ENCODE measurements at regions not wholly inside any gene's neighbourhood (a gene's known extent, or its start where the extent isn't known, plus 50 kb on each side); places are given as distances from the start of the nearest gene placed in this dataset.

DNA sequence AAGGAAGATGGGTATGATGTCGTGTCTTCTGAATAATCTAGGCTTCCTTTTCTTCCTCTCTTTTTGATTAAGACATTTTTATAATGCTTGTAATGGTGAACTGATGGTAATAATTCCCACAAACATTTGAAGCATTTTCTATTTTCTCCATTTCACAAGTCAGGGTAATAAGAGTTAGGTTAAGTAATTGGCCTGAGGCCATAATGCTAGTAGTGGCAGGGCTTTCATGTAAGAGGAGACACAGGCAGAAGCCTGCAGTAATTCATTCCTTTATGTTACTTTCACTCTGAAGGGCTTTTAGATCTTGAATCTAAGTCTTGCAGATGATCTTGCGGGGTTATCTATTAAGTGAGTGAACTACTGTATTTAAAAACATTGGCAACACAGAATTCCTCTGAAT lies 374.9 kb downstream of the MAT2B start:
- TF ChIP-seq, protein P1, sequence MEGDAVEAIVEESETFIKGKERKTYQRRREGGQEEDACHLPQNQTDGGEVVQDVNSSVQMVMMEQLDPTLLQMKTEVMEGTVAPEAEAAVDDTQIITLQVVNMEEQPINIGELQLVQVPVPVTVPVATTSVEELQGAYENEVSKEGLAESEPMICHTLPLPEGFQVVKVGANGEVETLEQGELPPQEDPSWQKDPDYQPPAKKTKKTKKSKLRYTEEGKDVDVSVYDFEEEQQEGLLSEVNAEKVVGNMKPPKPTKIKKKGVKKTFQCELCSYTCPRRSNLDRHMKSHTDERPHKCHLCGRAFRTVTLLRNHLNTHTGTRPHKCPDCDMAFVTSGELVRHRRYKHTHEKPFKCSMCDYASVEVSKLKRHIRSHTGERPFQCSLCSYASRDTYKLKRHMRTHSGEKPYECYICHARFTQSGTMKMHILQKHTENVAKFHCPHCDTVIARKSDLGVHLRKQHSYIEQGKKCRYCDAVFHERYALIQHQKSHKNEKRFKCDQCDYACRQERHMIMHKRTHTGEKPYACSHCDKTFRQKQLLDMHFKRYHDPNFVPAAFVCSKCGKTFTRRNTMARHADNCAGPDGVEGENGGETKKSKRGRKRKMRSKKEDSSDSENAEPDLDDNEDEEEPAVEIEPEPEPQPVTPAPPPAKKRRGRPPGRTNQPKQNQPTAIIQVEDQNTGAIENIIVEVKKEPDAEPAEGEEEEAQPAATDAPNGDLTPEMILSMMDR (IDR thresholded peaks at IDR 0.05; ENCODE audit: low read depth, low read length): no peak
- H3K9me3 ChIP-seq: no peaks in the 10 kb centered on the region

GRCh38 chr5:163885117-163885516 lies 379.7 kb downstream of the MAT2B start:
- TF ChIP-seq, protein P1 (IDR thresholded peaks at IDR 0.05; ENCODE audit: low read depth, low read length): no peak
- Histone ChIP-seq H3K4me3 (ENCODE audit: low read depth, low read length) (no peak overlapping the region), H3K27me3 (no peaks in the 10 kb centered on the region), H3K4me1 (no peaks in the 10 kb centered on the region), H3K36me3 (no peaks in the 10 kb centered on the region), H3K9me3 (no peaks in the 10 kb centered on the region)
- DNase-seq: no peak

More for the DNA sequence above, 374.9 kb downstream of the MAT2B start:
- Histone ChIP-seq H3K4me3 (ENCODE audit: low read depth, low read length) (no peak overlapping the region), H3K36me3 (no peaks in the 10 kb centered on the region), H3K4me1 (no peaks in the 10 kb centered on the region), H3K27me3 (no peaks in the 10 kb centered on the region)
- no peak for DNase-seq

- TF ChIP-seq, protein P1 (IDR thresholded peaks at IDR 0.05; ENCODE audit: low read depth, low read length): no peak
- no peaks in the 10 kb centered on the region for H3K9me3 ChIP-seq
Measured at GRCh38 chr5:163887854-163888253, 382.4 kb downstream of the MAT2B start.

GRCh38 chr5:163888366-163888765 lies 382.9 kb downstream of the MAT2B start:
- TF ChIP-seq, protein P1 (IDR thresholded peaks at IDR 0.05; ENCODE audit: low read depth, low read length): no peak
- DNase-seq: no peak
- no peaks in the 10 kb centered on the region for H3K4me1 ChIP-seq
- no peak overlapping the region for H3K4me3 ChIP-seq (ENCODE audit: low read depth, low read length)
- H3K36me3 ChIP-seq: no peaks in the 10 kb centered on the region
- no peaks in the 10 kb centered on the region for H3K27me3 ChIP-seq
- H3K9me3 ChIP-seq: no peaks in the 10 kb centered on the region

More at GRCh38 chr5:163887854-163888253, 382.4 kb downstream of the MAT2B start:
- H3K36me3 ChIP-seq: no peaks in the 10 kb centered on the region
- no peaks in the 10 kb centered on the region for H3K27me3 ChIP-seq
- no peak for DNase-seq
- no peaks in the 10 kb centered on the region for H3K4me1 ChIP-seq
- no peak overlapping the region for H3K4me3 ChIP-seq (ENCODE audit: low read depth, low read length)

DNA sequence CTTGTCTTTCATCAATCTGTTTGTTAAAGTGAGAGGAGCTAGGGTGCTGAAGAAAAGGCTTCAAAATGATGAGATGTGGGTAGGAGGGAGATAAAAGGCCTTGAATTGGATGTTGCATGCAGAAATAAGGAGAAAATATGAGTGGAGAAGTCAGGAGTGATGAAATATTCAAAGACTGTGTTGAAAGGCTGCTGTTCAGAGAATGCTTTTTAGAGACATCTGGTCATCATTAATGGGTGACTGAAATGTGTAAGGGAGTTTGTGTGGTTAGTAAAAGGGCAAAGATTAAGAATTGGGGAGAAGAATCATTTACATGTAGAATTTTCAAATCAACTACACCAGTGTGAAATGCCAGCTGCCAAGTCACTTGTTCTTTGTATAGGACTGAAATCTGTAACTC lies 383.9 kb downstream of the MAT2B start:
- no peaks in the 10 kb centered on the region for H3K4me1 ChIP-seq

GRCh38 chr5:163890261-163890660 lies 384.8 kb downstream of the MAT2B start:
- TF ChIP-seq, protein P1 (IDR thresholded peaks at IDR 0.05; ENCODE audit: low read depth, low read length): no peak
- DNase-seq: no peak
- Histone ChIP-seq H3K36me3 (no peaks in the 10 kb centered on the region), H3K27me3 (no peaks in the 10 kb centered on the region), H3K4me1 (no peaks in the 10 kb centered on the region), H3K9me3 (no peaks in the 10 kb centered on the region), H3K4me3 (ENCODE audit: low read depth, low read length) (no peak overlapping the region)

More for the DNA sequence above, 383.9 kb downstream of the MAT2B start:
- H3K9me3 ChIP-seq: no peaks in the 10 kb centered on the region
- H3K4me3 ChIP-seq (ENCODE audit: low read depth, low read length): no peak overlapping the region
- H3K36me3 ChIP-seq: no peaks in the 10 kb centered on the region
- TF ChIP-seq, protein P1 (IDR thresholded peaks at IDR 0.05; ENCODE audit: low read depth, low read length): no peak
- DNase-seq: no peak
- H3K27me3 ChIP-seq: no peaks in the 10 kb centered on the region

Measured in BE2C (cell line).